Spinal cord (tissue), 9 donors: ENCODE measurements at regions not wholly inside any gene's neighbourhood (a gene's known extent, or its start where the extent isn't known, plus 50 kb on each side); places are given as distances from the start of the nearest gene placed in this dataset.

Experiments
- DNase-seq, 6 donors: peaks; one replicate each; pipeline versions ENCODE4 v3.0.0 to v3.0.0-alpha.2; 2013 to 2015; ENCODE audit warnings: low spot score in 6 of 6, low read depth in 4 of 6
- H3K27ac ChIP-seq: one replicate; pipeline ENCODE4 v1.5.1; 2013; ENCODE audit warnings: low read depth, low read length, control low read depth
- H3K27me3 ChIP-seq: one replicate; pipeline ENCODE4 v1.6.1; 2013; ENCODE audit warnings: low read length; ENCODE audit not compliant: control insufficient read depth, insufficient read depth
- H3K36me3 ChIP-seq: one replicate; pipeline ENCODE4 v1.6.1; 2013; ENCODE audit warnings: low read length; ENCODE audit not compliant: control insufficient read depth, insufficient read depth
- H3K4me1 ChIP-seq: one replicate; pipeline ENCODE4 v1.6.1; 2013; ENCODE audit warnings: low read length; ENCODE audit not compliant: control insufficient read depth, insufficient read depth
- H3K4me3 ChIP-seq: one replicate; pipeline ENCODE4 v1.5.1; 2013; ENCODE audit warnings: low read depth, low read length, control low read depth
- H3K9me3 ChIP-seq: one replicate; pipeline ENCODE4 v1.6.1; 2013; ENCODE audit warnings: low read length; ENCODE audit not compliant: control insufficient read depth, insufficient read depth
- WGBS: methylation state at CpG from one replicate; pipeline ENCODE4 v1.1.5; 2013; ENCODE audit warnings: missing lambda C conversion rate; ENCODE audit not compliant: insufficient coverage; 5-methylcytosine and 5-hydroxymethylcytosine counted together
- donor health status: healthy.

GRCh38 chr5:120738568-120738967, 274.5 kb downstream of the PRR16 start:
- Histone ChIP-seq H3K9me3 (no peaks in the 10 kb centered on the region), H3K4me1 (no peaks in the 10 kb centered on the region), H3K27ac (no peak overlapping the region), H3K4me3 (no peak overlapping the region), H3K36me3 (no peaks in the 10 kb centered on the region), H3K27me3 (no peaks in the 10 kb centered on the region)
- WGBS = no CpG with 5 or more reads among the region's 2 CpGs
- no peak for DNase-seq

GRCh38 chr5:120740989-120741388, 276.9 kb downstream of the PRR16 start:
- Histone ChIP-seq H3K36me3 (no peaks in the 10 kb centered on the region), H3K27me3 (no peaks in the 10 kb centered on the region), H3K4me3 (no peak overlapping the region), H3K9me3 (no peaks in the 10 kb centered on the region), H3K27ac (no peak overlapping the region), H3K4me1 (no peaks in the 10 kb centered on the region)
- DNase-seq = no peak

- DNase-seq = no peak
- Histone ChIP-seq H3K36me3 (no peaks in the 10 kb centered on the region), H3K4me3 (no peak overlapping the region), H3K9me3 (no peaks in the 10 kb centered on the region), H3K4me1 (no peaks in the 10 kb centered on the region), H3K27me3 (no peaks in the 10 kb centered on the region), H3K27ac (no peak overlapping the region)
- WGBS = no CpG with 5 or more reads among the region's 2 CpGs
Measured at GRCh38 chr5:120748474-120748873, 284.4 kb downstream of the PRR16 start.

GRCh38 chr5:120749737-120750136, 285.6 kb downstream of the PRR16 start:
- no peaks in the 10 kb centered on the region for H3K9me3 ChIP-seq
- H3K27ac ChIP-seq = no peak overlapping the region
- no peaks in the 10 kb centered on the region for H3K27me3 ChIP-seq
- no peak overlapping the region for H3K4me3 ChIP-seq
- no peak for DNase-seq
- no peaks in the 10 kb centered on the region for H3K36me3 ChIP-seq
- no peaks in the 10 kb centered on the region for H3K4me1 ChIP-seq
- no CpG with 5 or more reads among the region's 3 CpGs for WGBS

- Histone ChIP-seq H3K36me3 (no peaks in the 10 kb centered on the region), H3K4me1 (no peaks in the 10 kb centered on the region), H3K9me3 (no peaks in the 10 kb centered on the region), H3K27me3 (no peaks in the 10 kb centered on the region), H3K4me3 (no peak overlapping the region), H3K27ac (no peak overlapping the region)
- DNase-seq = no peak
Measured at GRCh38 chr5:120759587-120759986, 295.5 kb downstream of the PRR16 start.

- Histone ChIP-seq H3K27me3 (no peaks in the 10 kb centered on the region), H3K9me3 (no peaks in the 10 kb centered on the region), H3K4me3 (no peak overlapping the region), H3K36me3 (no peaks in the 10 kb centered on the region), H3K4me1 (no peaks in the 10 kb centered on the region), H3K27ac (no peak overlapping the region)
- peak in 1 of 6 donors; percentile 3 for DNase-seq
- no CpG with 5 or more reads among the region's 1 CpG for WGBS
Measured at GRCh38 chr5:120761986-120762385, 297.9 kb downstream of the PRR16 start.

GRCh38 chr5:120765189-120765588, 301.1 kb downstream of the PRR16 start:
- H3K4me3 ChIP-seq = no peak overlapping the region
- DNase-seq = peak in 1 of 6 donors; percentile 32
- no peaks in the 10 kb centered on the region for H3K9me3 ChIP-seq
- no peaks in the 10 kb centered on the region for H3K27me3 ChIP-seq
- whole genome bisulfite sequencing = no CpG with 5 or more reads among the region's 2 CpGs
- H3K27ac ChIP-seq = no peak overlapping the region
- H3K36me3 ChIP-seq = no peaks in the 10 kb centered on the region
- no peaks in the 10 kb centered on the region for H3K4me1 ChIP-seq

GRCh38 chr5:120767178-120767820, 303.2 kb downstream of the PRR16 start:
- Histone ChIP-seq H3K36me3 (no peaks in the 10 kb centered on the region), H3K4me3 (no peak overlapping the region), H3K27ac (no peak overlapping the region), H3K27me3 (no peaks in the 10 kb centered on the region), H3K4me1 (no peaks in the 10 kb centered on the region), H3K9me3 (no peaks in the 10 kb centered on the region)
- WGBS = no CpG with 5 or more reads among the region's 1 CpG
- DNase-seq = no peak

- no peak for DNase-seq
- H3K4me1 ChIP-seq = no peaks in the 10 kb centered on the region
- H3K9me3 ChIP-seq = no peaks in the 10 kb centered on the region
- no peaks in the 10 kb centered on the region for H3K27me3 ChIP-seq
- no peak overlapping the region for H3K4me3 ChIP-seq
- WGBS = no CpG with 5 or more reads among the region's 2 CpGs
- H3K36me3 ChIP-seq = no peaks in the 10 kb centered on the region
- no peak overlapping the region for H3K27ac ChIP-seq
Measured at GRCh38 chr5:120769312-120769872, 305.3 kb downstream of the PRR16 start.

- no CpG with 5 or more reads among the region's 1 CpG for WGBS
Measured at GRCh38 chr5:120771202-120771601, 307.1 kb downstream of the PRR16 start.

More at GRCh38 chr5:120771202-120771601, 307.1 kb downstream of the PRR16 start:
- Histone ChIP-seq H3K27me3 (no peaks in the 10 kb centered on the region), H3K4me1 (no peaks in the 10 kb centered on the region), H3K9me3 (no peaks in the 10 kb centered on the region), H3K27ac (no peak overlapping the region), H3K4me3 (no peak overlapping the region), H3K36me3 (no peaks in the 10 kb centered on the region)
- DNase-seq = no peak
